Liver (tissue), 8 donors: ENCODE measurements at regions not wholly inside any gene's neighbourhood (a gene's known extent, or its start where the extent isn't known, plus 50 kb on each side); places are given as distances from the start of the nearest gene placed in this dataset.

Experiments
- DNase-seq: peaks from one replicate; pipeline ENCODE4 v3.0.0-alpha.2; 2017; ENCODE audit warnings: low spot score
- H3K27ac ChIP-seq, 2 donors: one replicate each; pipeline ENCODE4 v1.7.0; 2013; ENCODE audit warnings: inconsistent platforms in 2 of 2, low read length in 2 of 2, control low read depth in 1 of 2, low read depth in 1 of 2, mild to moderate bottlenecking in 1 of 2
- H3K27me3 ChIP-seq, 4 donors: one replicate each; pipeline versions ENCODE4 v1.6.1 to v1.7.0; 2013; ENCODE audit warnings: low read length in 3 of 4, inconsistent platforms in 1 of 4, mild to moderate bottlenecking in 1 of 4, moderate library complexity in 1 of 4; ENCODE audit not compliant: control insufficient read depth in 4 of 4, insufficient read depth in 4 of 4
- H3K36me3 ChIP-seq, 4 donors: one replicate each; pipeline versions ENCODE4 v1.6.1 to v1.7.0; 2013; ENCODE audit warnings: low read length in 3 of 4, mild to moderate bottlenecking in 3 of 4, low read depth in 1 of 4, moderate library complexity in 1 of 4; ENCODE audit not compliant: control insufficient read depth in 4 of 4, insufficient read depth in 3 of 4
- H3K4me1 ChIP-seq, 4 donors: one replicate each; pipeline versions ENCODE4 v1.6.1 to v1.7.0; 2013; ENCODE audit warnings: low read length in 3 of 4, mild to moderate bottlenecking in 3 of 4, moderate library complexity in 1 of 4; ENCODE audit not compliant: control insufficient read depth in 4 of 4, insufficient read depth in 4 of 4
- H3K4me3 ChIP-seq, 3 donors: one replicate each; pipeline versions ENCODE4 v1.6.1 to v1.7.0; 2013; ENCODE audit warnings: low read length in 3 of 3, control low read depth in 1 of 3, low read depth in 1 of 3, mild to moderate bottlenecking in 1 of 3
- H3K9ac ChIP-seq, 2 donors: one replicate each; pipeline ENCODE4 v1.7.0; 2013; ENCODE audit warnings: low read length in 2 of 2, mild to moderate bottlenecking in 2 of 2, moderate library complexity in 2 of 2, control low read depth in 1 of 2, low read depth in 1 of 2
- H3K9me3 ChIP-seq, 4 donors: one replicate each; pipeline versions ENCODE4 v1.6.1 to v1.7.0; 2013; ENCODE audit warnings: low read length in 3 of 4; ENCODE audit not compliant: control insufficient read depth in 4 of 4
- EGR1 ChIP-seq, 2 donors: IDR thresholded peaks; 2 replicates each; pipeline ENCODE4 v1.6.1; 2016 to 2018; ENCODE audit warnings: antibody characterized with exemption in 2 of 2, low read depth in 2 of 2
- FOXA1 ChIP-seq: IDR thresholded peaks from 2 replicates; pipeline ENCODE4 v1.6.1; 2016; ENCODE audit warnings: antibody characterized with exemption
- FOXA2 ChIP-seq: IDR thresholded peaks from 2 replicates; pipeline ENCODE4 v1.6.1; 2016; ENCODE audit warnings: antibody characterized with exemption
- HNF4A ChIP-seq, 2 donors: conservative IDR thresholded peaks; 2 replicates each; pipeline ENCODE4 v1.6.1; 2016; ENCODE audit warnings: antibody characterized with exemption in 2 of 2, mild to moderate bottlenecking in 2 of 2
- HNF4G ChIP-seq: IDR thresholded peaks from 2 replicates; pipeline ENCODE4 v1.6.1; 2016; ENCODE audit warnings: antibody characterized with exemption
- JUND ChIP-seq, 2 donors: IDR thresholded peaks; 2 replicates each; pipeline ENCODE4 v1.6.1; 2016; ENCODE audit warnings: antibody characterized with exemption in 2 of 2
- NR2F2 ChIP-seq: IDR thresholded peaks from 2 replicates; pipeline ENCODE4 v1.6.1; 2016; ENCODE audit warnings: antibody characterized with exemption
- RAD21 ChIP-seq, 2 donors: IDR thresholded peaks; 2 replicates each; pipeline ENCODE4 v1.6.1; 2016; ENCODE audit warnings: antibody characterized with exemption in 2 of 2, mild to moderate bottlenecking in 2 of 2
- RXRA ChIP-seq, 2 donors: IDR thresholded peaks; 2 replicates each; pipeline ENCODE4 v1.6.1; 2017 to 2018; ENCODE audit warnings: antibody characterized with exemption in 2 of 2, mild to moderate bottlenecking in 1 of 2
- SP1 ChIP-seq: IDR thresholded peaks from 2 replicates; pipeline ENCODE4 v1.6.1; 2018; ENCODE audit warnings: antibody characterized with exemption, mild to moderate bottlenecking
- TAF1 ChIP-seq: conservative IDR thresholded peaks from 2 replicates; pipeline ENCODE4 v1.6.1; 2016; ENCODE audit warnings: antibody characterized with exemption, mild to moderate bottlenecking
- YY1 ChIP-seq: IDR thresholded peaks from 2 replicates; pipeline ENCODE4 v1.6.1; 2016; ENCODE audit warnings: antibody characterized with exemption, mild to moderate bottlenecking
- WGBS: extraction: QIAGEN DNeasy Blood & Tissue Kit; methylation state at CpG from one replicate; pipeline ENCODE4 v1.1.7; 2013; 5-methylcytosine and 5-hydroxymethylcytosine counted together
- TF ChIP-seq, protein P1 (sequence below): IDR thresholded peaks from 2 replicates; pipeline ENCODE4 v1.6.1; 2016; ENCODE audit warnings: antibody characterized with exemption
- TF ChIP-seq, protein P2 (sequence below): IDR thresholded peaks from 2 replicates; pipeline ENCODE4 v1.6.1; 2016; ENCODE audit warnings: antibody characterized with exemption
- TF ChIP-seq, protein P3 (sequence below): IDR thresholded peaks from 2 replicates; pipeline ENCODE4 v1.6.1; 2016; ENCODE audit warnings: antibody characterized with exemption
- TF ChIP-seq, protein P4 (sequence below): IDR thresholded peaks from 2 replicates; pipeline ENCODE4 v1.6.1; 2016; ENCODE audit warnings: antibody characterized with exemption, mild to moderate bottlenecking
- TF ChIP-seq, protein P5 (sequence below): fragments of 150-350 bp; IDR thresholded peaks from 2 replicates; pipeline ENCODE4 v1.5.1; 2017; ENCODE audit warnings: improper control_type of control experiment, low read depth, low read length; ENCODE audit not compliant: missing input control
- donor health status: healthy.
- donor health status: healthy.
- donor health status: healthy.
- donor health status: healthy.
- donor health status: healthy.

DNA sequence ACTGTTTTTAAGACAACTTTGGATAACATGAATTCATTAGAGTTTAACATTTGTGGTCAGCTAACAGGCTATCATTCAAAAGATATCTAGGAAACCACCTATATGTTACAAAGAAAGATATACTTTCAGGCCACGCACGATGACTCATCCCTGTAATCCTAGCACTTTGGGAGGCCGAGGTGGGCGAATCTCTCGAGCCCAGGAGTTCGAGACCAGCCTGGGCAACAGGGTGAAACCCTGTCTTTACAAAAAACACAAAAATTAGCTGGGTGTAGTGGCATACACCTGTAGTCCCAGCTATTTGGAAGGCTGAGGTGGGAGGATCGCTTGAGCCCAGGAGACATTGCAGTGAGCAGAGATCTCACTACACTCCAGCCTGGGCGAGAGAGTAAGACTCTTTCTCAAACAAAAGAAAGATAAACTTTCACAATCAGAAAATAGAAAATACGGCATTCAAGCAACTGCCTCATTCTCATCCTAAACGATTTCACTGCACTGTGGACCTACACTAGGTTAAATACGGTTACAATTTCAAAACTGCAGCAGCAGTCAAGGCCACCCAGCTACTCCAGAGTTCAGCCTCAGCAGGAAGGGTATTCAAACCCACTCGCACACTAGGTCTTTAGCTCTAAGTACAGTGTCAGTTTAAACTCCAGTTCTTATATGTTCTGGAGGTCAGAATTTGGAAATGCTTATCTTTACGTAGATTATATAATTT, 250.0 kb upstream of the SLC39A10 start:
- Histone ChIP-seq H3K27me3 (no peaks in the 10 kb centered on the region), H3K9me3 (no peaks in the 10 kb centered on the region), H3K27ac (no peak overlapping the region), H3K9ac (no peak overlapping the region), H3K4me3 (no peak overlapping the region), H3K36me3 (no peaks in the 10 kb centered on the region), H3K4me1 (no peaks in the 10 kb centered on the region)
- TF ChIP-seq YY1 (no peak), HNF4G (no peak), SP1 (no peak), TAF1 (no peak), RAD21 (IDR thresholded peaks at IDR 0.05) (no peak), FOXA2 (no peak), JUND (IDR thresholded peaks at IDR 0.05) (no peak), NR2F2 (no peak), HNF4A (conservative IDR thresholded peaks at IDR 0.05) (no peak), RXRA (IDR thresholded peaks at IDR 0.05) (no peak), FOXA1 (no peak), EGR1 (IDR thresholded peaks at IDR 0.05; ENCODE audit: low read depth in 2 of 2) (no peak)
- TF ChIP-seq, protein P1, sequence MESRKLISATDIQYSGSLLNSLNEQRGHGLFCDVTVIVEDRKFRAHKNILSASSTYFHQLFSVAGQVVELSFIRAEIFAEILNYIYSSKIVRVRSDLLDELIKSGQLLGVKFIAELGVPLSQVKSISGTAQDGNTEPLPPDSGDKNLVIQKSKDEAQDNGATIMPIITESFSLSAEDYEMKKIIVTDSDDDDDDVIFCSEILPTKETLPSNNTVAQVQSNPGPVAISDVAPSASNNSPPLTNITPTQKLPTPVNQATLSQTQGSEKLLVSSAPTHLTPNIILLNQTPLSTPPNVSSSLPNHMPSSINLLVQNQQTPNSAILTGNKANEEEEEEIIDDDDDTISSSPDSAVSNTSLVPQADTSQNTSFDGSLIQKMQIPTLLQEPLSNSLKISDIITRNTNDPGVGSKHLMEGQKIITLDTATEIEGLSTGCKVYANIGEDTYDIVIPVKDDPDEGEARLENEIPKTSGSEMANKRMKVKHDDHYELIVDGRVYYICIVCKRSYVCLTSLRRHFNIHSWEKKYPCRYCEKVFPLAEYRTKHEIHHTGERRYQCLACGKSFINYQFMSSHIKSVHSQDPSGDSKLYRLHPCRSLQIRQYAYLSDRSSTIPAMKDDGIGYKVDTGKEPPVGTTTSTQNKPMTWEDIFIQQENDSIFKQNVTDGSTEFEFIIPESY: no peak
- TF ChIP-seq, protein P2, sequence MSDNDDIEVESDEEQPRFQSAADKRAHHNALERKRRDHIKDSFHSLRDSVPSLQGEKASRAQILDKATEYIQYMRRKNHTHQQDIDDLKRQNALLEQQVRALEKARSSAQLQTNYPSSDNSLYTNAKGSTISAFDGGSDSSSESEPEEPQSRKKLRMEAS: no peak
- TF ChIP-seq, protein P3, sequence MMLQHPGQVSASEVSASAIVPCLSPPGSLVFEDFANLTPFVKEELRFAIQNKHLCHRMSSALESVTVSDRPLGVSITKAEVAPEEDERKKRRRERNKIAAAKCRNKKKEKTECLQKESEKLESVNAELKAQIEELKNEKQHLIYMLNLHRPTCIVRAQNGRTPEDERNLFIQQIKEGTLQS: no peak
- TF ChIP-seq, protein P4, sequence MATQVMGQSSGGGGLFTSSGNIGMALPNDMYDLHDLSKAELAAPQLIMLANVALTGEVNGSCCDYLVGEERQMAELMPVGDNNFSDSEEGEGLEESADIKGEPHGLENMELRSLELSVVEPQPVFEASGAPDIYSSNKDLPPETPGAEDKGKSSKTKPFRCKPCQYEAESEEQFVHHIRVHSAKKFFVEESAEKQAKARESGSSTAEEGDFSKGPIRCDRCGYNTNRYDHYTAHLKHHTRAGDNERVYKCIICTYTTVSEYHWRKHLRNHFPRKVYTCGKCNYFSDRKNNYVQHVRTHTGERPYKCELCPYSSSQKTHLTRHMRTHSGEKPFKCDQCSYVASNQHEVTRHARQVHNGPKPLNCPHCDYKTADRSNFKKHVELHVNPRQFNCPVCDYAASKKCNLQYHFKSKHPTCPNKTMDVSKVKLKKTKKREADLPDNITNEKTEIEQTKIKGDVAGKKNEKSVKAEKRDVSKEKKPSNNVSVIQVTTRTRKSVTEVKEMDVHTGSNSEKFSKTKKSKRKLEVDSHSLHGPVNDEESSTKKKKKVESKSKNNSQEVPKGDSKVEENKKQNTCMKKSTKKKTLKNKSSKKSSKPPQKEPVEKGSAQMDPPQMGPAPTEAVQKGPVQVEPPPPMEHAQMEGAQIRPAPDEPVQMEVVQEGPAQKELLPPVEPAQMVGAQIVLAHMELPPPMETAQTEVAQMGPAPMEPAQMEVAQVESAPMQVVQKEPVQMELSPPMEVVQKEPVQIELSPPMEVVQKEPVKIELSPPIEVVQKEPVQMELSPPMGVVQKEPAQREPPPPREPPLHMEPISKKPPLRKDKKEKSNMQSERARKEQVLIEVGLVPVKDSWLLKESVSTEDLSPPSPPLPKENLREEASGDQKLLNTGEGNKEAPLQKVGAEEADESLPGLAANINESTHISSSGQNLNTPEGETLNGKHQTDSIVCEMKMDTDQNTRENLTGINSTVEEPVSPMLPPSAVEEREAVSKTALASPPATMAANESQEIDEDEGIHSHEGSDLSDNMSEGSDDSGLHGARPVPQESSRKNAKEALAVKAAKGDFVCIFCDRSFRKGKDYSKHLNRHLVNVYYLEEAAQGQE: no peak
- TF ChIP-seq, protein P5, sequence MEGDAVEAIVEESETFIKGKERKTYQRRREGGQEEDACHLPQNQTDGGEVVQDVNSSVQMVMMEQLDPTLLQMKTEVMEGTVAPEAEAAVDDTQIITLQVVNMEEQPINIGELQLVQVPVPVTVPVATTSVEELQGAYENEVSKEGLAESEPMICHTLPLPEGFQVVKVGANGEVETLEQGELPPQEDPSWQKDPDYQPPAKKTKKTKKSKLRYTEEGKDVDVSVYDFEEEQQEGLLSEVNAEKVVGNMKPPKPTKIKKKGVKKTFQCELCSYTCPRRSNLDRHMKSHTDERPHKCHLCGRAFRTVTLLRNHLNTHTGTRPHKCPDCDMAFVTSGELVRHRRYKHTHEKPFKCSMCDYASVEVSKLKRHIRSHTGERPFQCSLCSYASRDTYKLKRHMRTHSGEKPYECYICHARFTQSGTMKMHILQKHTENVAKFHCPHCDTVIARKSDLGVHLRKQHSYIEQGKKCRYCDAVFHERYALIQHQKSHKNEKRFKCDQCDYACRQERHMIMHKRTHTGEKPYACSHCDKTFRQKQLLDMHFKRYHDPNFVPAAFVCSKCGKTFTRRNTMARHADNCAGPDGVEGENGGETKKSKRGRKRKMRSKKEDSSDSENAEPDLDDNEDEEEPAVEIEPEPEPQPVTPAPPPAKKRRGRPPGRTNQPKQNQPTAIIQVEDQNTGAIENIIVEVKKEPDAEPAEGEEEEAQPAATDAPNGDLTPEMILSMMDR: no peak
- 67% methylated on average over 13 of the region's 13 CpGs for WGBS
- no peak for DNase-seq
